Mesendoderm (in vitro differentiated cells): ENCODE measurements at regions not wholly inside any gene's neighbourhood (a gene's known extent, or its start where the extent isn't known, plus 50 kb on each side); places are given as distances from the start of the nearest gene placed in this dataset.

Experiments
- DNase-seq: peaks from one replicate; pipeline ENCODE4 v3.0.0; 2013
- H2AK5ac ChIP-seq: 2 replicates; pipeline ENCODE4 v1.6.1; 2013; ENCODE audit warnings: low read length, inconsistent platforms
- H2BK120ac ChIP-seq: 2 replicates; pipeline ENCODE4 v1.6.1; 2013; ENCODE audit warnings: low read depth, mild to moderate bottlenecking, low read length, moderate library complexity, mixed read lengths
- H2BK15ac ChIP-seq: replicated peaks from 2 replicates; pipeline ENCODE4 v1.6.1; 2013; ENCODE audit warnings: low read depth, mild to moderate bottlenecking, moderate library complexity
- H2BK5ac ChIP-seq: 2 replicates; pipeline ENCODE4 v1.6.1; 2013; ENCODE audit warnings: low read length, inconsistent platforms
- H3K18ac ChIP-seq: 2 replicates; pipeline ENCODE4 v1.6.1; 2013; ENCODE audit warnings: mild to moderate bottlenecking, low read length, mixed read lengths
- H3K23ac ChIP-seq: one replicate; pipeline ENCODE4 v1.6.1; 2013; ENCODE audit warnings: low read length
- H3K27ac ChIP-seq: 2 replicates; pipeline ENCODE4 v1.5.1; 2013; ENCODE audit warnings: low read depth, mild to moderate bottlenecking, inconsistent platforms, low read length, moderate library complexity
- H3K27me3 ChIP-seq: 2 replicates; pipeline ENCODE4 v1.6.1; 2013; ENCODE audit warnings: low read length, control low read depth, mild to moderate bottlenecking, inconsistent platforms; ENCODE audit not compliant: insufficient read depth, poor library complexity
- H3K36me3 ChIP-seq: 2 replicates; pipeline ENCODE4 v1.6.1; 2013; ENCODE audit warnings: low read length, inconsistent platforms; ENCODE audit not compliant: control insufficient read depth, insufficient read depth
- H3K4ac ChIP-seq: one replicate; pipeline ENCODE4 v1.6.1; 2013; ENCODE audit warnings: low read depth, mild to moderate bottlenecking, low read length, moderate library complexity
- H3K4me1 ChIP-seq: 2 replicates; pipeline ENCODE4 v1.6.1; 2013; ENCODE audit warnings: low read depth, low read length, inconsistent platforms; ENCODE audit not compliant: control insufficient read depth
- H3K4me2 ChIP-seq: 2 replicates; pipeline ENCODE4 v1.6.1; 2013; ENCODE audit warnings: low read length
- H3K4me3 ChIP-seq: 2 replicates; pipeline ENCODE4 v1.5.1; 2013; ENCODE audit warnings: mild to moderate bottlenecking, low read length
- H3K56ac ChIP-seq: one replicate; pipeline ENCODE4 v1.6.1; 2013; ENCODE audit warnings: low read length
- H3K79me1 ChIP-seq: 2 replicates; pipeline ENCODE4 v1.6.1; 2013; ENCODE audit warnings: low read length, inconsistent platforms
- H3K79me2 ChIP-seq: 2 replicates; pipeline ENCODE4 v1.6.1; 2013; ENCODE audit warnings: mild to moderate bottlenecking, low read length; ENCODE audit not compliant: control insufficient read depth, insufficient read depth
- H3K9ac ChIP-seq: 2 replicates; pipeline ENCODE4 v1.6.1; 2013; ENCODE audit warnings: low read length, inconsistent platforms
- H4K5ac ChIP-seq: one replicate; pipeline ENCODE4 v1.6.1; 2013; ENCODE audit warnings: low read length
- H4K8ac ChIP-seq: one replicate; pipeline ENCODE4 v1.6.1; 2013; ENCODE audit warnings: low read depth, mild to moderate bottlenecking, control low read depth, low read length, moderate library complexity
- WGBS: extraction: QIAGEN DNeasy Blood & Tissue Kit; methylation state at CpG from one replicate; pipeline ENCODE4 v1.1.7; 2013; ENCODE audit warnings: low lambda C conversion rate, missing lambda C conversion rate; ENCODE audit not compliant: insufficient coverage; ENCODE audit errors: extremely low coverage; 5-methylcytosine and 5-hydroxymethylcytosine counted together

- Histone ChIP-seq H2BK5ac (no peak overlapping the region), H3K4me1 (peaks cover under 1% of the 10 kb centered on the region), H4K5ac (no peak overlapping the region), H3K18ac (no peak overlapping the region), H3K79me1 (no peaks in the 10 kb centered on the region), H2AK5ac (no peak overlapping the region), H3K79me2 (no peaks in the 10 kb centered on the region), H4K8ac (no peak overlapping the region), H3K4me2 (no peak overlapping the region), H3K36me3 (no peaks in the 10 kb centered on the region), H3K23ac (no peak overlapping the region), H3K27me3 (no peaks in the 10 kb centered on the region), H2BK120ac (no peak overlapping the region), H3K4me3 (no peak overlapping the region), H3K4ac (no peak overlapping the region), H2BK15ac (no peak overlapping the region), H3K27ac (no peak overlapping the region), H3K56ac (no peak overlapping the region), H3K9ac (no peak overlapping the region)
- no peak for DNase-seq
- WGBS, result no CpG with 5 or more reads among the region's 1 CpG
These were observed 476.1 kb downstream of the IPMK start for GRCh38 chr10:57791546-57791945.

DNA sequence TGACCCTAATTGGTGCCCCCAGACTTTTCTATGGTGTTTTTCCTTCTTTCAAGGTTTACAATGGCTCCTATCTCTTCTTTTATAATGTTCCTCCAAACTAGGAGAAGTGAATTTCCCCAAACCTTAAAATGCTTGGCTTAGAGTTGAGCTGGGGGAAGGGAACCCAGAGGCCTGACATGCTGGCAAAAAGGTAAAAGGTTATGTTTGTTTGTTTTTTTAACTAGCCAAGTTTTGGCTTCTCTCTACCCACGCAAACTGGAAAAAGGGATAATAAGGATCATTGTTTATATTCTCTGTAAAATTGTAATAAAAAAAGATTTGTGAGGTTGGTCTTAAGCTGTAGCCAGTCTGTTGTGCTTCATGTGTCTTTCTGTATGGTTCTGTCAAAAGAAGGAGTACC, 477.0 kb downstream of the IPMK start:
- Histone ChIP-seq H2BK15ac (no peak overlapping the region), H4K8ac (no peak overlapping the region), H3K4me1 (peaks cover 3% of the 10 kb centered on the region), H3K9ac (no peak overlapping the region), H3K27me3 (no peaks in the 10 kb centered on the region), H3K79me2 (no peaks in the 10 kb centered on the region), H3K36me3 (no peaks in the 10 kb centered on the region), H2AK5ac (no peak overlapping the region), H3K79me1 (no peaks in the 10 kb centered on the region), H3K27ac (no peak overlapping the region), H3K56ac (no peak overlapping the region), H3K4ac (no peak overlapping the region), H3K23ac (no peak overlapping the region), H2BK5ac (no peak overlapping the region), H3K4me2 (no peak overlapping the region), H4K5ac (no peak overlapping the region), H2BK120ac (no peak overlapping the region), H3K4me3 (no peak overlapping the region), H3K18ac (no peak overlapping the region)
- no CpG with 5 or more reads among the region's 1 CpG for WGBS
- DNase-seq, result no peak

DNA sequence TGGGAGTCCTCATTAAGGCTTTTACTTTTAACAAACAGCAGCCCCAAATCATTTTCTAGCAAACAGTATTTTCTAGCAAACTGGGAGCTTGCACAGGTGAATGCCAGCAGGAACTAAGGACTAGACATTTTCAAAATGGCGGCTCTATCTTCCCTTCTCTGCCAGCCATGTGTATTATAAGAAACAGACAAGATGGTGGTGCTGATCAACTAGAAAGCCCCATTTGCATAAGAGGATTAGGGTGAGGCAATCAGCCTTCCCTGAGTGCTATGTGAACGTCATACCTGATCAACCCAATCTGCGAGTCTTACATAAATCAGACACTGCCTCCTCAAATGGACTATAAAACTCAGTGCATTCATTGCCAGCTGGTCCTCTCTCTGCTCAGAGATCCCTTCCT, 479.6 kb downstream of the IPMK start:
- Histone ChIP-seq H2AK5ac (no peak overlapping the region), H2BK120ac (no peak overlapping the region), H3K79me2 (no peaks in the 10 kb centered on the region), H4K5ac (no peak overlapping the region), H3K27ac (no peak overlapping the region), H2BK5ac (no peak overlapping the region), H3K4me2 (no peak overlapping the region), H3K4ac (no peak overlapping the region), H3K23ac (no peak overlapping the region), H3K56ac (no peak overlapping the region), H3K4me1 (peaks cover 3% of the 10 kb centered on the region), H3K36me3 (no peaks in the 10 kb centered on the region), H3K18ac (no peak overlapping the region), H4K8ac (no peak overlapping the region), H3K9ac (no peak overlapping the region), H3K79me1 (no peaks in the 10 kb centered on the region), H2BK15ac (no peak overlapping the region), H3K27me3 (no peaks in the 10 kb centered on the region), H3K4me3 (no peak overlapping the region)
- no CpG with 5 or more reads among the region's 3 CpGs for WGBS
- peak; percentile 42 for DNase-seq

DNA sequence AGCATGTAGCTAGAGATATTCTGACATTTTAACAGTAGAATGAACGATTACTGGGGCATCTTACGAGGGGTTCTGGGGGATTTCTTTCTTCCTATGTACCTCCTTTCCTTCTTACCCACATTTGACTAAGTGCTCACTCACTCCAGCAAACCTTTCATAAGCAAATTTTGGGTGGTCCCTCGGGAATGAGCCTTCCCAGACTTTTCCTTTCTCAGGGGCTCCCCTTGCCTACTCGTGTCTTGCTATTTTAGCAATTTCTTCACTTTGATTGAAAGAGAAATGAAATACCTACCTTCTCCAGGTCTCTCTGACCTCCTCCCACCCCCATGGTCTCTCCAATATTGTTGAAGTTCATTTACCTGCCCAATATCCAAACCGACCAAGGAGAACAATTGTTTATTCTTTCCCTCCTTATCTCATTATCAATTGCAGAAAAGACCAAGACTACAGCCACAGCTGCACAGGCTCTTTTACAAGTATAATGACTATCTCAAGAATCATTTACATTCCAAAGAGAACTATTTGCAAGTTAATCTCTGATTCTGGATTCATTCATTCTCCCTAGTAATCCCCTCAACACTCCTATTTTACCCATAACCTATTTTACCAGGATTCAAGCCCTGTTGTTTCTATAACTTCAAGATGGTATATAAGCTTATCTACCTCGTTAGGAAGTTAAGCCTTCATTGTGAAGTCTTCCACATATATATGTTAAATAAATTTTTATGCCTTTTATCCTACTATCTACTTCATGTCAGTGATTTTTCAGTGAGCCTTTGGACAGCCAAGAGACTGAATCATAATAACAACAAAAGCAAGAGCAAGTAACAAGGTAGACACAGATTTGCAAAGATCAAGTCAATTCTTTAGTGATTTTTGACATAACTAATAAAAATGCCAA, 480.6 kb downstream of the IPMK start:
- Histone ChIP-seq H3K4me3 (no peak overlapping the region), H3K79me2 (no peaks in the 10 kb centered on the region), H3K18ac (peak overlapping the region; percentile 51), H2BK120ac (no peak overlapping the region), H3K27ac (no peak overlapping the region), H3K27me3 (no peaks in the 10 kb centered on the region), H2BK5ac (no peak overlapping the region), H3K56ac (no peak overlapping the region), H2AK5ac (no peak overlapping the region), H3K23ac (no peak overlapping the region), H3K36me3 (no peaks in the 10 kb centered on the region), H3K79me1 (no peaks in the 10 kb centered on the region), H3K9ac (no peak overlapping the region), H4K8ac (no peak overlapping the region), H2BK15ac (no peak overlapping the region), H3K4me1 (peaks cover 3% of the 10 kb centered on the region), H4K5ac (no peak overlapping the region), H3K4me2 (no peak overlapping the region), H3K4ac (peak overlapping the region; percentile 27)
- DNase-seq, result peak; percentile 48
- no CpG with 5 or more reads among the region's 6 CpGs for WGBS

DNA sequence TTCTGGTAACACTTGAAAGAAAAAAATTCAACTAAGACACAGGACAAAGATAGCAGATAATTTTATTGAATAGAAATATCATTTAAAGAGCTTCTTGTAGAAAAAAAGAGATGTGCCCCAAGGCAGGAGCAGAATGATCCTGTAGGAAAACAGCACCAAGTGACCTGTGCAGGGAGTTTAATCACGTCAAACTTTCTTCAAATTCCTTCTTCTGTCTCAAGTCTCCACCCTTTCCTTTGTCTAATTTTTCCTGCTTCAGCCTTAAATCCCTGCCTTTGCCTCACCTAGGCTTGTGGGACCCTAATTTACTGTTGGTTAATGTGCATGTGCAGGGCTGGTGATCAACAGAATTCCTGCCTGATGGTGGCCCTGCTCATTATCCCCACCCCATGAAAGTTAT, 481.4 kb downstream of the IPMK start:
- no peak overlapping the region for H2AK5ac ChIP-seq
- no peaks in the 10 kb centered on the region for H3K36me3 ChIP-seq
- H3K9ac ChIP-seq, result no peak overlapping the region
- no CpG with 5 or more reads among the region's 1 CpG for WGBS
- no peak overlapping the region for H3K4me3 ChIP-seq
- no peak overlapping the region for H3K4ac ChIP-seq
- H3K18ac ChIP-seq, result no peak overlapping the region
- DNase-seq, result no peak
- no peaks in the 10 kb centered on the region for H3K27me3 ChIP-seq
- no peak overlapping the region for H2BK5ac ChIP-seq
- H3K23ac ChIP-seq, result no peak overlapping the region
- H4K8ac ChIP-seq, result no peak overlapping the region
- no peaks in the 10 kb centered on the region for H3K79me2 ChIP-seq
- no peak overlapping the region for H4K5ac ChIP-seq
- H3K56ac ChIP-seq, result no peak overlapping the region
- no peak overlapping the region for H3K27ac ChIP-seq
- H3K4me1 ChIP-seq, result peaks cover 3% of the 10 kb centered on the region
- H3K79me1 ChIP-seq, result no peaks in the 10 kb centered on the region
- H2BK15ac ChIP-seq, result no peak overlapping the region
- no peak overlapping the region for H3K4me2 ChIP-seq
- no peak overlapping the region for H2BK120ac ChIP-seq

GRCh38 chr10:57785546-57785945, 482.1 kb downstream of the IPMK start:
- Histone ChIP-seq H3K79me1 (no peaks in the 10 kb centered on the region), H3K79me2 (no peaks in the 10 kb centered on the region), H2BK15ac (peak overlapping the region; percentile 1), H3K4me1 (peaks cover 3% of the 10 kb centered on the region), H2BK5ac (no peak overlapping the region), H3K27me3 (no peaks in the 10 kb centered on the region), H3K4me3 (no peak overlapping the region), H3K4ac (no peak overlapping the region), H3K23ac (no peak overlapping the region), H3K36me3 (no peaks in the 10 kb centered on the region), H3K4me2 (no peak overlapping the region), H4K8ac (no peak overlapping the region), H4K5ac (no peak overlapping the region), H2BK120ac (peak overlapping the region; percentile 74), H3K18ac (peak overlapping the region; percentile 51), H3K27ac (no peak overlapping the region), H3K56ac (no peak overlapping the region), H2AK5ac (no peak overlapping the region), H3K9ac (no peak overlapping the region)
- no CpG with 5 or more reads among the region's 2 CpGs for WGBS
- DNase-seq, result peak; percentile 14
